Spleen (tissue), 11 donors: ENCODE measurements at regions not wholly inside any gene's neighbourhood (a gene's known extent, or its start where the extent isn't known, plus 50 kb on each side); places are given as distances from the start of the nearest gene placed in this dataset.

ENCODE experiments used
- DNase-seq: peaks from one replicate; pipeline ENCODE4 v3.0.0-alpha.2; 2020
- H3K27ac ChIP-seq, 8 donors: fragments of 200-600 bp; sonication (generic) in 7 of 8; 1 replicate in 4 of 8; 2 replicates in 4 of 8; pipeline versions ENCODE4 v1.5.0 to v1.8.0; 2016 to 2021; ENCODE audit warnings: inconsistent platforms in 4 of 8, mild to moderate bottlenecking in 4 of 8, moderate library complexity in 1 of 8
- H3K27me3 ChIP-seq, 7 donors: fragments of 200-600 bp; sonication (generic) in 6 of 7; replicated peaks in 1 of 7; 1 replicate in 4 of 7; 2 replicates in 3 of 7; pipeline versions ENCODE4 v1.5.0 to v1.8.0; 2016 to 2021; ENCODE audit warnings: inconsistent platforms in 3 of 7, mild to moderate bottlenecking in 1 of 7
- H3K36me3 ChIP-seq, 6 donors: fragments of 200-600 bp; sonication (generic) in 5 of 6; 1 replicate in 4 of 6; 2 replicates in 2 of 6; pipeline versions ENCODE4 v1.5.0 to v1.8.0; 2016 to 2021; ENCODE audit warnings: inconsistent platforms in 2 of 6
- H3K4me1 ChIP-seq, 6 donors: fragments of 200-600 bp; sonication (generic) in 5 of 6; 1 replicate in 3 of 6; 2 replicates in 3 of 6; pipeline versions ENCODE4 v1.5.0 to v1.8.0; 2016 to 2021; ENCODE audit warnings: inconsistent platforms in 3 of 6
- H3K4me3 ChIP-seq, 8 donors: fragments of 200-600 bp; sonication (generic) in 7 of 8; 1 replicate in 4 of 8; 2 replicates in 4 of 8; pipeline versions ENCODE4 v1.5.0 to v1.8.0; 2016 to 2021; ENCODE audit warnings: inconsistent platforms in 4 of 8, mild to moderate bottlenecking in 4 of 8, moderate library complexity in 2 of 8
- H3K9me3 ChIP-seq, 8 donors: fragments of 200-600 bp; sonication (generic) in 7 of 8; 1 replicate in 4 of 8; 2 replicates in 4 of 8; pipeline versions ENCODE4 v1.5.0 to v1.8.0; 2016 to 2021; ENCODE audit warnings: inconsistent platforms in 4 of 8
- POLR2A ChIP-seq, 3 donors: fragments of 450-650 bp; IDR thresholded peaks; one replicate each; pipeline ENCODE4 v1.5.1; 2017; ENCODE audit warnings: antibody characterized with exemption in 3 of 3, mild to moderate bottlenecking in 1 of 3
- POLR2AphosphoS5 ChIP-seq, 3 donors: sonication (generic); formaldehyde crosslinking; IDR thresholded peaks; one replicate each; pipeline ENCODE4 v1.5.1; 2017; ENCODE audit warnings: antibody characterized with exemption in 3 of 3
- WGBS, 5 donors: extraction: QIAGEN DNeasy Blood & Tissue Kit in 3 of 5; methylation state at CpG; one replicate each; pipeline versions ENCODE4 v1.1.5 to v1.1.7; 2013 to 2018; 5-methylcytosine and 5-hydroxymethylcytosine counted together
- intact Hi-C: fragments of 100-400 bp; cut with DNase I; formaldehyde crosslinking; loops from one replicate; pipeline ENCODE4 v1.15.0; 2023; ENCODE audit warnings: low total_unique reads
- TF ChIP-seq, protein P1 (sequence below), 11 experiments: fragments of 200-600 bp in 7 of 11; fragments of 450-650 bp in 4 of 11; sonication (generic) in 4 of 11; IDR thresholded peaks in 8 of 11; conservative IDR thresholded peaks in 3 of 11; 1 replicate in 7 of 11; 2 replicates in 4 of 11; pipeline versions ENCODE4 v1.4.0 to v1.8.0; 2016 to 2021; ENCODE audit warnings: antibody characterized with exemption in 11 of 11, inconsistent platforms in 4 of 11, mild to moderate bottlenecking in 1 of 11
- donor health status: healthy with polysubstance abuse.
- donor health status: DM: no; HTN: no; CAD: no; lungs with moderate emphysema.
- donor health status: DM: no; HTN: no; CAD: no.
- donor health status: Bipolar disorder and iron deficiency.
- donor health status: healthy.
- donor health status: DM: no; HTN: no; CAD: no.
- donor health status: DM: yes; HTN: yes; CAD: no.

DNA sequence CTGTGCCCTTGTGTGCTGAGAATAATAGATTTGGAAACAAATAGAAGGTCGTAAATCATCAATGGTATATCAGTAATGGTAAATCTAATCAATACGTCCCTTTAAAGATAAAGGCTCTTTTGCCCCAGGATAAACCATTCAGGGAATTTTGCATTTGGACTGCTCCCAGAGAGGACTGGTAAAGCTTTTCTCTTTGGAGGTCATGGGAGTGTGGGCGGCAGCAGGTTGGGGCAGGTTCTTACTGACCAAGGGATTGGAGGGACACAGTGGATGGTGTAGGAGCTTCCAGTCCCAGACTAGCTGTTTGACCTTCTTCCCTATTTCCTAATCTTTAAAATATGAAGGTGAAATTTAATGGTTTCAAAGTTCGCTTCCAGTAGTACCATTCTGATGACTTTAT, 87.8 kb upstream of the NTF3 start:
- Histone ChIP-seq H3K27me3 (peaks cover 0 to 18% (median 0%) of the 10 kb centered on the region in 7 donors), H3K36me3 (no peaks in the 10 kb centered on the region), H3K9me3 (peaks cover 0 to 6% (median 0%) of the 10 kb centered on the region in 8 donors), H3K27ac (no peak overlapping the region), H3K4me3 (no peak overlapping the region), H3K4me1 (no peaks in the 10 kb centered on the region)
- DNase-seq = no peak
- TF ChIP-seq POLR2AphosphoS5 (IDR thresholded peaks at IDR 0.05) = no peak
- WGBS, 5 donors = 83 to 90% (median 86%) methylated on average over 3 to 4 of the region's 4 CpGs
- intact Hi-C loops = no loop called here

DNA sequence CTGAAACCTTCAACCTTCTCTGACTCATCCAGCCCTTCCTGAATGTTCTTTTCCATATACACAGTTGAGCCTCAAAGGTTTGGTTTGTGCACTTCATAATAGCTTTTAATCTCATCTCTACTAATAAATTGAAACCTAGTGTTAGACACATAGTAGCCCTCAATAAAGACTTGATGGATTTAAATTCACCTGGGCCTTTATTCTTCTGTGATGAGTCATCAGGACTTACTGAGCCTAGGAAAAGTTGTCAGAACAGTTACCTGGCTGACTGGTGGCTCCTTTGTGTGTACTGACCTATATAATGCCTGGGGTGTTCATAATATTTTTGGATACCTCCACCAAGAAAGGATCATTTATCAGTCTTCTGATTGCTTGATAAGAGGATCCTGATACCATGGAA, 86.4 kb upstream of the NTF3 start:
- Histone ChIP-seq H3K4me1 (no peaks in the 10 kb centered on the region), H3K27me3 (peaks cover 0 to 18% (median 0%) of the 10 kb centered on the region in 7 donors), H3K27ac (no peak overlapping the region), H3K4me3 (no peak overlapping the region), H3K9me3 (peaks cover 0 to 6% (median 0%) of the 10 kb centered on the region in 8 donors), H3K36me3 (no peaks in the 10 kb centered on the region)
- intact Hi-C loops = no loop called here
- TF ChIP-seq, protein P1, sequence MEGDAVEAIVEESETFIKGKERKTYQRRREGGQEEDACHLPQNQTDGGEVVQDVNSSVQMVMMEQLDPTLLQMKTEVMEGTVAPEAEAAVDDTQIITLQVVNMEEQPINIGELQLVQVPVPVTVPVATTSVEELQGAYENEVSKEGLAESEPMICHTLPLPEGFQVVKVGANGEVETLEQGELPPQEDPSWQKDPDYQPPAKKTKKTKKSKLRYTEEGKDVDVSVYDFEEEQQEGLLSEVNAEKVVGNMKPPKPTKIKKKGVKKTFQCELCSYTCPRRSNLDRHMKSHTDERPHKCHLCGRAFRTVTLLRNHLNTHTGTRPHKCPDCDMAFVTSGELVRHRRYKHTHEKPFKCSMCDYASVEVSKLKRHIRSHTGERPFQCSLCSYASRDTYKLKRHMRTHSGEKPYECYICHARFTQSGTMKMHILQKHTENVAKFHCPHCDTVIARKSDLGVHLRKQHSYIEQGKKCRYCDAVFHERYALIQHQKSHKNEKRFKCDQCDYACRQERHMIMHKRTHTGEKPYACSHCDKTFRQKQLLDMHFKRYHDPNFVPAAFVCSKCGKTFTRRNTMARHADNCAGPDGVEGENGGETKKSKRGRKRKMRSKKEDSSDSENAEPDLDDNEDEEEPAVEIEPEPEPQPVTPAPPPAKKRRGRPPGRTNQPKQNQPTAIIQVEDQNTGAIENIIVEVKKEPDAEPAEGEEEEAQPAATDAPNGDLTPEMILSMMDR (IDR thresholded peaks at IDR 0.05 in 8 of 11, conservative IDR thresholded peaks at IDR 0.05 in 3 of 11) = no peak
- TF ChIP-seq POLR2A (IDR thresholded peaks at IDR 0.05) = no peak
- no peak for TF ChIP-seq POLR2AphosphoS5 (IDR thresholded peaks at IDR 0.05)
- no peak for DNase-seq

DNA sequence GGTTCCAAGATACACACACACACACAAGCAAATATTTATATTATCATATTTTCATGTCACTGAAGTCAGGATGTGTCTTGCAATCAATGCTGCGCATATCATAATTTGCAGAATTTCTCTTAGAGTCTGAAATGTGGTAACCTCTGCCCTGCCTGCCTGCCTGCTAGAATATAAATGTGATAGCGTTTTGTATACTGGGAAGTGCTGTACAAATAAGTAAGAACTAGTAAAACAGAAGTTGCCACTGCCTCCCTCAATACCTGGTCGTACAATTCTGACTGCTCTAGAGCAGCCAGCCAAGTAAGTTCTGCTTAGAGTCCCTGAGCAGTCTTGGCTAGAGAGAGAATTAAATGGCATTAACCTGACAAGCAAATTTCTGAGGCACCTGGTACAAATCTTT, 83.9 kb upstream of the NTF3 start:
- no peaks in the 10 kb centered on the region for H3K36me3 ChIP-seq
- H3K9me3 ChIP-seq = peaks cover 0 to 6% (median 2%) of the 10 kb centered on the region in 8 donors
- 35 to 63% (median 61%) methylated on average over 3 of the region's 3 CpGs for WGBS, 5 donors
- DNase-seq = no peak
- no peak overlapping the region for H3K4me3 ChIP-seq
- intact Hi-C loops = no loop called here
- no peaks in the 10 kb centered on the region for H3K4me1 ChIP-seq
- no peak overlapping the region for H3K27ac ChIP-seq
- TF ChIP-seq POLR2AphosphoS5 (IDR thresholded peaks at IDR 0.05) = no peak
- TF ChIP-seq, protein P1 (IDR thresholded peaks at IDR 0.05 in 8 of 11, conservative IDR thresholded peaks at IDR 0.05 in 3 of 11) = no peak
- no peak for TF ChIP-seq POLR2A (IDR thresholded peaks at IDR 0.05)
- H3K27me3 ChIP-seq = peaks cover 0 to 16% (median 0%) of the 10 kb centered on the region in 7 donors

DNA sequence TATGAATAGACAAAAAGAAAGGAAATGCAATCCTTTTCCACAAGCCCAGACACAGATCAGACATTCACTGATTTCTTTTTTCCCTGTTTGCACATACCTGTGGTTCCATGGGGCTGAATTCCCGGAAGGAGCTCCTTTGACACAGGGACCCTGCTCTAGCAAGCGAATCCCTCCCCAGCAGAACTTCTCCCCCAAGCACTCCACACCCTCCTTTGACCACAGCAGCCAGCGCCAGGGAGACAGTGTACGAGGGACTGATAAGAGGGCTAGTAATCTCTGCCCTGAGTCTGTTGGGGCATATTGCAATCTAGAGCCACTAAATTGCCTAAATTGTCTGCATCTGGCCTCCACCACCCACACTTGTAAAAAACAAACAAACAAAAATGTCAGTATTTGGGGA, 83.4 kb upstream of the NTF3 start:
- Histone ChIP-seq H3K4me1 (no peaks in the 10 kb centered on the region), H3K9me3 (peaks cover 0 to 10% (median 6%) of the 10 kb centered on the region in 8 donors), H3K27ac (no peak overlapping the region), H3K27me3 (peaks cover 0 to 13% (median 0%) of the 10 kb centered on the region in 7 donors), H3K4me3 (no peak overlapping the region), H3K36me3 (no peaks in the 10 kb centered on the region)
- intact Hi-C loops = no loop called here
- 64 to 82% (median 75%) methylated on average over 4 of the region's 4 CpGs for WGBS, 5 donors
- TF ChIP-seq, protein P1 (IDR thresholded peaks at IDR 0.05 in 8 of 11, conservative IDR thresholded peaks at IDR 0.05 in 3 of 11) = no peak
- TF ChIP-seq POLR2AphosphoS5 (IDR thresholded peaks at IDR 0.05) = no peak
- TF ChIP-seq POLR2A (IDR thresholded peaks at IDR 0.05) = no peak
- no peak for DNase-seq
